NT2/D1 (cell line): ENCODE measurements at regions not wholly inside any gene's neighbourhood (a gene's known extent, or its start where the extent isn't known, plus 50 kb on each side); places are given as distances from the start of the nearest gene placed in this dataset.

Source experiments
- DNase-seq: peaks from one replicate; pipeline ENCODE4 v3.0.0-alpha.2; 2011; ENCODE audit warnings: low read depth, low spot score
- H3K27me3 ChIP-seq: 2 replicates; pipeline ENCODE4 v1.6.0; 2011; ENCODE audit warnings: mild to moderate bottlenecking; ENCODE audit not compliant: insufficient read length, insufficient read depth
- H3K36me3 ChIP-seq: 2 replicates; pipeline ENCODE4 v1.6.1; 2011; ENCODE audit warnings: mild to moderate bottlenecking, low read length, mixed read lengths; ENCODE audit not compliant: insufficient read depth, insufficient read length
- H3K4me1 ChIP-seq: 2 replicates; pipeline ENCODE4 v1.5.1; 2011; ENCODE audit not compliant: insufficient read depth, insufficient read length
- H3K4me3 ChIP-seq: 2 replicates; pipeline ENCODE4 v1.5.1; 2011; ENCODE audit warnings: low read depth; ENCODE audit not compliant: insufficient read length
- H3K9ac ChIP-seq: 2 replicates; pipeline ENCODE4 v1.6.0; 2011; ENCODE audit warnings: low read depth; ENCODE audit not compliant: insufficient read length
- H3K9me3 ChIP-seq: 2 replicates; pipeline ENCODE4 v1.5.1; 2011; ENCODE audit warnings: mild to moderate bottlenecking, low read length; ENCODE audit not compliant: insufficient read depth
- SUZ12 ChIP-seq: IDR thresholded peaks from 2 replicates; pipeline ENCODE4 v1.6.1; 2011; ENCODE audit not compliant: insufficient read length, insufficient read depth; ENCODE audit errors: extremely low read depth
- YY1 ChIP-seq: IDR thresholded peaks from 2 replicates; pipeline ENCODE4 v1.6.1; 2011; ENCODE audit not compliant: insufficient read length, insufficient read depth
- ZNF274 ChIP-seq: IDR thresholded peaks from 2 replicates; pipeline ENCODE4 v1.6.1; 2011; ENCODE audit warnings: mild to moderate bottlenecking, low read depth, low read length

GRCh38 chr15:93570527-93570926 is 481.5 kb upstream of the RGMA start:
- DNase-seq = no peak
- Histone ChIP-seq H3K9ac (no peak overlapping the region), H3K9me3 (no peaks in the 10 kb centered on the region), H3K27me3 (no peaks in the 10 kb centered on the region), H3K4me1 (no peaks in the 10 kb centered on the region), H3K36me3 (no peaks in the 10 kb centered on the region), H3K4me3 (no peak overlapping the region)
- no peak for TF ChIP-seq ZNF274

- Histone ChIP-seq H3K9ac (no peak overlapping the region), H3K27me3 (no peaks in the 10 kb centered on the region), H3K36me3 (no peaks in the 10 kb centered on the region), H3K4me1 (no peaks in the 10 kb centered on the region), H3K9me3 (no peaks in the 10 kb centered on the region), H3K4me3 (no peak overlapping the region)
- no peak for TF ChIP-seq ZNF274
- no peak for TF ChIP-seq SUZ12
- TF ChIP-seq YY1 = no peak
- DNase-seq = no peak
Observed at GRCh38 chr15:93566762-93567161, 477.8 kb upstream of the RGMA start.

- H3K9me3 ChIP-seq = no peaks in the 10 kb centered on the region
- no peak overlapping the region for H3K9ac ChIP-seq
- no peak overlapping the region for H3K4me3 ChIP-seq
- no peak for DNase-seq
- no peaks in the 10 kb centered on the region for H3K27me3 ChIP-seq
- H3K36me3 ChIP-seq = no peaks in the 10 kb centered on the region
- TF ChIP-seq ZNF274 = no peak
- H3K4me1 ChIP-seq = no peaks in the 10 kb centered on the region
Observed at GRCh38 chr15:93565201-93565600, 476.2 kb upstream of the RGMA start.

GRCh38 chr15:93563218-93563617 is 474.2 kb upstream of the RGMA start:
- Histone ChIP-seq H3K4me1 (no peaks in the 10 kb centered on the region), H3K36me3 (no peaks in the 10 kb centered on the region), H3K9ac (no peak overlapping the region), H3K9me3 (no peaks in the 10 kb centered on the region), H3K27me3 (no peaks in the 10 kb centered on the region), H3K4me3 (no peak overlapping the region)
- TF ChIP-seq ZNF274 (no peak), YY1 (no peak), SUZ12 (no peak)
- DNase-seq = no peak

- H3K9me3 ChIP-seq = no peaks in the 10 kb centered on the region
- no peak for TF ChIP-seq SUZ12
- TF ChIP-seq YY1 = no peak
Observed at GRCh38 chr15:93562395-93563123, 473.5 kb upstream of the RGMA start.

GRCh38 chr15:93557696-93558095 is 468.7 kb upstream of the RGMA start:
- no peak for TF ChIP-seq YY1
- no peak for TF ChIP-seq SUZ12
- no peak for TF ChIP-seq ZNF274
- Histone ChIP-seq H3K9ac (no peak overlapping the region), H3K4me3 (no peak overlapping the region), H3K36me3 (no peaks in the 10 kb centered on the region), H3K4me1 (no peaks in the 10 kb centered on the region), H3K27me3 (no peaks in the 10 kb centered on the region), H3K9me3 (no peaks in the 10 kb centered on the region)
- no peak for DNase-seq

More at GRCh38 chr15:93562395-93563123, 473.5 kb upstream of the RGMA start:
- no peaks in the 10 kb centered on the region for H3K36me3 ChIP-seq
- H3K4me1 ChIP-seq = no peaks in the 10 kb centered on the region
- no peak overlapping the region for H3K9ac ChIP-seq
- no peak overlapping the region for H3K4me3 ChIP-seq
- H3K27me3 ChIP-seq = no peaks in the 10 kb centered on the region
- DNase-seq = no peak

GRCh38 chr15:93553167-93553935 is 464.3 kb upstream of the RGMA start:
- Histone ChIP-seq H3K9ac (no peak overlapping the region), H3K4me3 (no peak overlapping the region), H3K9me3 (no peaks in the 10 kb centered on the region), H3K27me3 (no peaks in the 10 kb centered on the region), H3K4me1 (no peaks in the 10 kb centered on the region), H3K36me3 (no peaks in the 10 kb centered on the region)
- no peak for DNase-seq
- TF ChIP-seq ZNF274 (no peak), YY1 (no peak), SUZ12 (no peak)
